ENCODE measurements at regions not wholly inside any gene's neighbourhood (a gene's known extent, or its start where the extent isn't known, plus 50 kb on each side); places are given as distances from the start of the nearest gene placed in this dataset.
"Not testable (repeated sequence)": the region's sequence is repeated elsewhere in the genome, so short reads cannot be mapped to it uniquely, and the experiment has no call there.

- H3K36me3 ChIP-seq (ENCODE audit: control insufficient read depth in 1 of 2, insufficient read depth in 2 of 2, low read length in 2 of 2); H3K9me3 ChIP-seq (ENCODE audit: control insufficient read depth in 1 of 2, low read length in 2 of 2); H3K4me3 ChIP-seq (ENCODE audit: low read depth in 1 of 2, low read length in 2 of 2); H3K4me1 ChIP-seq (ENCODE audit: control insufficient read depth in 1 of 2, insufficient read depth in 2 of 2, low read length in 2 of 2); H3K27ac ChIP-seq (ENCODE audit: low read length); H3K27me3 ChIP-seq (ENCODE audit: low read depth, low read length): not testable (repeated sequence)
These were observed 114.3 kb upstream of the PALM2AKAP2 start for GRCh38 chr9:109665736-109666135.

- no peaks in the 10 kb centered on the region for H3K36me3 ChIP-seq (ENCODE audit: control insufficient read depth in 1 of 2, insufficient read depth in 2 of 2, low read length in 2 of 2)
- H3K4me1 ChIP-seq (ENCODE audit: control insufficient read depth in 1 of 2, insufficient read depth in 2 of 2, low read length in 2 of 2) = no peaks in the 10 kb centered on the region
- no peak overlapping the region for H3K4me3 ChIP-seq (ENCODE audit: low read depth in 1 of 2, low read length in 2 of 2)
- no peaks in the 10 kb centered on the region for H3K9me3 ChIP-seq (ENCODE audit: control insufficient read depth in 1 of 2, low read length in 2 of 2)
- no peak overlapping the region for H3K27ac ChIP-seq (ENCODE audit: low read length)
- no peaks in the 10 kb centered on the region for H3K27me3 ChIP-seq (ENCODE audit: low read depth, low read length)
These were observed 98.7 kb upstream of the PALM2AKAP2 start for GRCh38 chr9:109681301-109681700.

GRCh38 chr9:109682227-109682626 is 97.8 kb upstream of the PALM2AKAP2 start:
- H3K36me3 ChIP-seq (ENCODE audit: control insufficient read depth in 1 of 2, insufficient read depth in 2 of 2, low read length in 2 of 2) = no peaks in the 10 kb centered on the region
- H3K4me3 ChIP-seq (ENCODE audit: low read depth in 1 of 2, low read length in 2 of 2) = no peak overlapping the region
- H3K9me3 ChIP-seq (ENCODE audit: control insufficient read depth in 1 of 2, low read length in 2 of 2) = no peaks in the 10 kb centered on the region

GRCh38 chr9:109683521-109683920 is 96.5 kb upstream of the PALM2AKAP2 start:
- H3K36me3 ChIP-seq (ENCODE audit: control insufficient read depth in 1 of 2, insufficient read depth in 2 of 2, low read length in 2 of 2) = no peaks in the 10 kb centered on the region
- H3K27me3 ChIP-seq (ENCODE audit: low read depth, low read length) = no peaks in the 10 kb centered on the region
- H3K4me3 ChIP-seq (ENCODE audit: low read depth in 1 of 2, low read length in 2 of 2) = no peak overlapping the region
- H3K27ac ChIP-seq (ENCODE audit: low read length) = no peak overlapping the region
- H3K4me1 ChIP-seq (ENCODE audit: control insufficient read depth in 1 of 2, insufficient read depth in 2 of 2, low read length in 2 of 2) = no peaks in the 10 kb centered on the region
- no peaks in the 10 kb centered on the region for H3K9me3 ChIP-seq (ENCODE audit: control insufficient read depth in 1 of 2, low read length in 2 of 2)

More at GRCh38 chr9:109682227-109682626, 97.8 kb upstream of the PALM2AKAP2 start:
- Histone ChIP-seq H3K4me1 (ENCODE audit: control insufficient read depth in 1 of 2, insufficient read depth in 2 of 2, low read length in 2 of 2) (no peaks in the 10 kb centered on the region), H3K27me3 (ENCODE audit: low read depth, low read length) (no peaks in the 10 kb centered on the region), H3K27ac (ENCODE audit: low read length) (no peak overlapping the region)

GRCh38 chr9:109689701-109690100 is 90.3 kb upstream of the PALM2AKAP2 start:
- H3K27me3 ChIP-seq (ENCODE audit: low read depth, low read length) = no peaks in the 10 kb centered on the region
- H3K4me1 ChIP-seq (ENCODE audit: control insufficient read depth in 1 of 2, insufficient read depth in 2 of 2, low read length in 2 of 2) = no peaks in the 10 kb centered on the region
- no peak overlapping the region for H3K4me3 ChIP-seq (ENCODE audit: low read depth in 1 of 2, low read length in 2 of 2)
- H3K36me3 ChIP-seq (ENCODE audit: control insufficient read depth in 1 of 2, insufficient read depth in 2 of 2, low read length in 2 of 2) = no peaks in the 10 kb centered on the region
- no peaks in the 10 kb centered on the region for H3K9me3 ChIP-seq (ENCODE audit: control insufficient read depth in 1 of 2, low read length in 2 of 2)
- no peak overlapping the region for H3K27ac ChIP-seq (ENCODE audit: low read length)

GRCh38 chr9:109699019-109699418 is 81.0 kb upstream of the PALM2AKAP2 start:
- H3K27me3 ChIP-seq (ENCODE audit: low read depth, low read length) = no peaks in the 10 kb centered on the region
- H3K27ac ChIP-seq (ENCODE audit: low read length) = no peak overlapping the region
- H3K36me3 ChIP-seq (ENCODE audit: control insufficient read depth in 1 of 2, insufficient read depth in 2 of 2, low read length in 2 of 2) = no peaks in the 10 kb centered on the region
- H3K9me3 ChIP-seq (ENCODE audit: control insufficient read depth in 1 of 2, low read length in 2 of 2) = no peaks in the 10 kb centered on the region
- H3K4me3 ChIP-seq (ENCODE audit: low read depth in 1 of 2, low read length in 2 of 2) = no peak overlapping the region
- no peaks in the 10 kb centered on the region for H3K4me1 ChIP-seq (ENCODE audit: control insufficient read depth in 1 of 2, insufficient read depth in 2 of 2, low read length in 2 of 2)

- no peak overlapping the region for H3K27ac ChIP-seq (ENCODE audit: low read length)
- H3K9me3 ChIP-seq (ENCODE audit: control insufficient read depth in 1 of 2, low read length in 2 of 2) = no peaks in the 10 kb centered on the region
- no peaks in the 10 kb centered on the region for H3K36me3 ChIP-seq (ENCODE audit: control insufficient read depth in 1 of 2, insufficient read depth in 2 of 2, low read length in 2 of 2)
- H3K27me3 ChIP-seq (ENCODE audit: low read depth, low read length) = no peaks in the 10 kb centered on the region
- no peak overlapping the region for H3K4me3 ChIP-seq (ENCODE audit: low read depth in 1 of 2, low read length in 2 of 2)
- H3K4me1 ChIP-seq (ENCODE audit: control insufficient read depth in 1 of 2, insufficient read depth in 2 of 2, low read length in 2 of 2) = peaks cover 0 to 12% of the 10 kb centered on the region in 2 donors
These were observed 75.5 kb upstream of the PALM2AKAP2 start for GRCh38 chr9:109704546-109704945.

GRCh38 chr9:109705515-109705914 is 74.5 kb upstream of the PALM2AKAP2 start:
- H3K36me3 ChIP-seq (ENCODE audit: control insufficient read depth in 1 of 2, insufficient read depth in 2 of 2, low read length in 2 of 2) = no peaks in the 10 kb centered on the region
- H3K4me3 ChIP-seq (ENCODE audit: low read depth in 1 of 2, low read length in 2 of 2) = no peak overlapping the region
- H3K9me3 ChIP-seq (ENCODE audit: control insufficient read depth in 1 of 2, low read length in 2 of 2) = no peaks in the 10 kb centered on the region
- H3K27ac ChIP-seq (ENCODE audit: low read length) = no peak overlapping the region
- no peaks in the 10 kb centered on the region for H3K27me3 ChIP-seq (ENCODE audit: low read depth, low read length)
- peaks cover 0 to 12% of the 10 kb centered on the region in 2 donors for H3K4me1 ChIP-seq (ENCODE audit: control insufficient read depth in 1 of 2, insufficient read depth in 2 of 2, low read length in 2 of 2)

- Histone ChIP-seq H3K4me1 (ENCODE audit: control insufficient read depth in 1 of 2, insufficient read depth in 2 of 2, low read length in 2 of 2) (peaks cover 0 to 12% of the 10 kb centered on the region in 2 donors), H3K9me3 (ENCODE audit: control insufficient read depth in 1 of 2, low read length in 2 of 2) (no peaks in the 10 kb centered on the region), H3K27me3 (ENCODE audit: low read depth, low read length) (no peaks in the 10 kb centered on the region), H3K27ac (ENCODE audit: low read length) (no peak overlapping the region), H3K36me3 (ENCODE audit: control insufficient read depth in 1 of 2, insufficient read depth in 2 of 2, low read length in 2 of 2) (no peaks in the 10 kb centered on the region), H3K4me3 (ENCODE audit: low read depth in 1 of 2, low read length in 2 of 2) (no peak overlapping the region)
These were observed 72.6 kb upstream of the PALM2AKAP2 start for GRCh38 chr9:109707355-109707754.

- H3K9me3 ChIP-seq (ENCODE audit: control insufficient read depth in 1 of 2, low read length in 2 of 2) = no peaks in the 10 kb centered on the region
- no peak overlapping the region for H3K27ac ChIP-seq (ENCODE audit: low read length)
- no peaks in the 10 kb centered on the region for H3K27me3 ChIP-seq (ENCODE audit: low read depth, low read length)
- H3K4me3 ChIP-seq (ENCODE audit: low read depth in 1 of 2, low read length in 2 of 2) = no peak overlapping the region
- no peaks in the 10 kb centered on the region for H3K36me3 ChIP-seq (ENCODE audit: control insufficient read depth in 1 of 2, insufficient read depth in 2 of 2, low read length in 2 of 2)
- H3K4me1 ChIP-seq (ENCODE audit: control insufficient read depth in 1 of 2, insufficient read depth in 2 of 2, low read length in 2 of 2) = peaks cover 0 to 12% of the 10 kb centered on the region in 2 donors
These were observed 71.5 kb upstream of the PALM2AKAP2 start for GRCh38 chr9:109708451-109708945.

GRCh38 chr9:109709866-109710265 is 70.1 kb upstream of the PALM2AKAP2 start:
- Histone ChIP-seq H3K27me3 (ENCODE audit: low read depth, low read length) (no peaks in the 10 kb centered on the region), H3K4me1 (ENCODE audit: control insufficient read depth in 1 of 2, insufficient read depth in 2 of 2, low read length in 2 of 2) (peaks cover 0 to 12% of the 10 kb centered on the region in 2 donors)

GRCh38 chr9:109710830-109711229 is 69.2 kb upstream of the PALM2AKAP2 start:
- Histone ChIP-seq H3K4me1 (ENCODE audit: control insufficient read depth in 1 of 2, insufficient read depth in 2 of 2, low read length in 2 of 2) (peaks cover 0 to 12% of the 10 kb centered on the region in 2 donors), H3K9me3 (ENCODE audit: control insufficient read depth in 1 of 2, low read length in 2 of 2) (no peaks in the 10 kb centered on the region), H3K27me3 (ENCODE audit: low read depth, low read length) (no peaks in the 10 kb centered on the region), H3K4me3 (ENCODE audit: low read depth in 1 of 2, low read length in 2 of 2) (no peak overlapping the region), H3K27ac (ENCODE audit: low read length) (no peak overlapping the region), H3K36me3 (ENCODE audit: control insufficient read depth in 1 of 2, insufficient read depth in 2 of 2, low read length in 2 of 2) (no peaks in the 10 kb centered on the region)

More at GRCh38 chr9:109709866-109710265, 70.1 kb upstream of the PALM2AKAP2 start:
- Histone ChIP-seq H3K27ac (ENCODE audit: low read length) (no peak overlapping the region), H3K36me3 (ENCODE audit: control insufficient read depth in 1 of 2, insufficient read depth in 2 of 2, low read length in 2 of 2) (no peaks in the 10 kb centered on the region), H3K4me3 (ENCODE audit: low read depth in 1 of 2, low read length in 2 of 2) (no peak overlapping the region), H3K9me3 (ENCODE audit: control insufficient read depth in 1 of 2, low read length in 2 of 2) (no peaks in the 10 kb centered on the region)
